PC-9 (cell line): ENCODE measurements at regions not wholly inside any gene's neighbourhood (a gene's known extent, or its start where the extent isn't known, plus 50 kb on each side); places are given as distances from the start of the nearest gene placed in this dataset.

Experiments
- BruUV-seq: library from RNA; stranded (reverse); fragments of 400-500 nt; replicated peaks from 2 replicates; lab custom pipeline; 2021; lab: Mats Ljungman, UMichigan
- CTCF ChIA-PET: fragments of 300-600 bp; sonication (Branson Sonifier 250); formaldehyde crosslinking; loops from one replicate; lab custom pipeline; 2022; ENCODE audit warnings: antibody characterized with exemption; lab: Charles Lee
- POLR2A ChIA-PET: fragments of 300-600 bp; sonication (Branson Sonifier 250); formaldehyde crosslinking; loops from one replicate; lab custom pipeline; 2022; ENCODE audit warnings: antibody characterized with exemption; ENCODE audit not compliant: unreplicated experiment; lab: Charles Lee
- DNase-seq, 2 experiments: peaks; one replicate each; pipeline versions ENCODE4 v3.0.0 to v3.0.0-alpha.2; 2015 to 2022; ENCODE audit warnings: mixed read lengths in 1 of 2
- H2AFZ ChIP-seq: fragments of 200-600 bp; sonication (generic); 2 replicates; pipeline ENCODE4 v1.8.1; 2017; ENCODE audit warnings: antibody characterized with exemption
- H3F3A ChIP-seq: fragments of 200-600 bp; sonication (generic); 2 replicates; pipeline ENCODE4 v1.8.1; 2017; ENCODE audit warnings: antibody characterized with exemption, mild to moderate bottlenecking, low read depth; ENCODE audit not compliant: insufficient read depth
- H3K27ac ChIP-seq: fragments of 200-600 bp; sonication (generic); 2 replicates; pipeline ENCODE4 v1.6.1; 2016; ENCODE audit warnings: mixed run types
- H3K27me3 ChIP-seq: fragments of 200-600 bp; sonication (generic); 2 replicates; pipeline ENCODE4 v1.6.1; 2016; ENCODE audit warnings: low read depth, mixed run types; ENCODE audit not compliant: insufficient read depth
- H3K36me3 ChIP-seq: fragments of 200-600 bp; sonication (generic); 2 replicates; pipeline ENCODE4 v1.6.1; 2016; ENCODE audit warnings: low read depth, mixed run types
- H3K4me1 ChIP-seq: fragments of 200-600 bp; sonication (generic); replicated peaks from 2 replicates; pipeline ENCODE4 v1.6.1; 2016; ENCODE audit warnings: mixed run types; ENCODE audit not compliant: insufficient read depth
- H3K4me2 ChIP-seq: fragments of 200-600 bp; sonication (generic); 2 replicates; pipeline ENCODE4 v1.6.1; 2017; ENCODE audit warnings: mixed run types
- H3K4me3 ChIP-seq: fragments of 200-600 bp; sonication (generic); 2 replicates; pipeline ENCODE4 v1.6.1; 2016; ENCODE audit warnings: mixed run types
- H3K79me2 ChIP-seq: fragments of 200-600 bp; sonication (generic); 2 replicates; pipeline ENCODE4 v1.6.1; 2017; ENCODE audit warnings: low read depth, mixed run types
- H3K9me2 ChIP-seq: fragments of 200-600 bp; sonication (generic); 2 replicates; pipeline ENCODE4 v1.8.1; 2017; ENCODE audit warnings: mild to moderate bottlenecking; ENCODE audit not compliant: insufficient read depth
- H3K9me3 ChIP-seq: fragments of 200-600 bp; sonication (generic); 2 replicates; pipeline ENCODE4 v1.8.1; 2016; ENCODE audit warnings: low read depth; ENCODE audit not compliant: insufficient read depth
- H4K20me1 ChIP-seq: fragments of 200-600 bp; sonication (generic); 2 replicates; pipeline ENCODE4 v1.8.1; 2017; ENCODE audit not compliant: insufficient read depth
- CTCF ChIP-seq: fragments of 200-600 bp; sonication (generic); conservative IDR thresholded peaks from 2 replicates; pipeline ENCODE4 v1.6.1; 2017; ENCODE audit warnings: mixed run types, antibody characterized with exemption, mild to moderate bottlenecking, moderate library complexity
- EZH2 ChIP-seq: fragments of 200-600 bp; sonication (generic); IDR thresholded peaks from 2 replicates; pipeline ENCODE4 v1.8.0; 2017; ENCODE audit warnings: antibody characterized with exemption, low read depth
- intact Hi-C: fragments of 100-400 bp; cut with micrococcal nuclease; formaldehyde crosslinking; loops from one replicate; pipeline ENCODE4 v1.10.0; 2022; ENCODE audit not compliant: unreplicated experiment

GRCh38 chr6:113288409-113288808 is 568.7 kb upstream of the MARCKS start:
- no TSS peak for BruUV-seq
- intact Hi-C loops: no loop called here

GRCh38 chr6:113289166-113289565 is 568.0 kb upstream of the MARCKS start:
- ChIA-PET POLR2A (no interaction called here), CTCF (no interaction called here)
- H3K4me1 ChIP-seq: no peaks in the 10 kb centered on the region
- H3K9me3 ChIP-seq: peaks cover 19% of the 10 kb centered on the region; the same call in 1 of the 2 replicates
- BruUV-seq: no TSS peak
- no peaks in the 10 kb centered on the region for H4K20me1 ChIP-seq
- TF ChIP-seq EZH2 (no peak), CTCF (no peak)
- H3K79me2 ChIP-seq: no peaks in the 10 kb centered on the region
- H3K27me3 ChIP-seq: no peaks in the 10 kb centered on the region
- no peaks in the 10 kb centered on the region for H3K36me3 ChIP-seq
- H3K4me3 ChIP-seq: no peak overlapping the region
- no peak overlapping the region for H3K4me2 ChIP-seq
- H2AFZ ChIP-seq: no peak overlapping the region
- no peak overlapping the region for H3K27ac ChIP-seq
- peaks cover 3% of the 10 kb centered on the region for H3K9me2 ChIP-seq
- DNase-seq: no peak
- intact Hi-C loops: no loop called here
- H3F3A ChIP-seq: no peaks in the 10 kb centered on the region

More at GRCh38 chr6:113288409-113288808, 568.7 kb upstream of the MARCKS start:
- no peak overlapping the region for H2AFZ ChIP-seq
- no peaks in the 10 kb centered on the region for H3K4me1 ChIP-seq
- no peaks in the 10 kb centered on the region for H3F3A ChIP-seq
- no peaks in the 10 kb centered on the region for H3K27me3 ChIP-seq
- peaks cover 19% of the 10 kb centered on the region; the same call in 1 of the 2 replicates for H3K9me3 ChIP-seq
- no peak overlapping the region for H3K27ac ChIP-seq
- H4K20me1 ChIP-seq: no peaks in the 10 kb centered on the region
- TF ChIP-seq EZH2 (no peak), CTCF (no peak)
- H3K9me2 ChIP-seq: peaks cover 4% of the 10 kb centered on the region; the same call in 1 of the 2 replicates
- H3K36me3 ChIP-seq: no peaks in the 10 kb centered on the region
- H3K4me3 ChIP-seq: no peak overlapping the region
- CTCF ChIA-PET: no interaction called here
- H3K4me2 ChIP-seq: no peak overlapping the region
- no peak for DNase-seq
- no peaks in the 10 kb centered on the region for H3K79me2 ChIP-seq
- POLR2A ChIA-PET: no interaction called here

DNA sequence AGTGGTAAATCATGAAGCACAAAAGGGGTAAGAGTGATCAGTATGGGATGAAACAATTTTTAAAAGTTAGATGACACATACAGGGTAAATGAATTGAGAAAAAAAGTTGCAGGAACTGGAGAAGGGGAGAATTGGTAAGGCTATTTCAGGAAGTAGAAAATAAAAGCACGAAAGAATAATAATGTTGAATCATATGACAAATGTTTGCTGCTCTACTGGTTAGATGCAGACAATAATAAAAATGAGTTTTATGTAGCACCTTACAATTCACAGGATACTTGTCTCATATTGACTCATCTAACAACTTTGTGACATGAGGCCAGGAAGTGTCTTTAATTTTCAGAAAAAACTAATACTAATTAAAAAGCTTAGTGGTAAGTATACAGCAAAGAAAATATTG is 566.5 kb upstream of the MARCKS start:
- peak overlapping the region; percentile 25; the same call in 1 of the 2 replicates for H2AFZ ChIP-seq
- no peak overlapping the region for H3K4me3 ChIP-seq
- no peak overlapping the region for H3K4me2 ChIP-seq
- no peaks in the 10 kb centered on the region for H4K20me1 ChIP-seq
- no peaks in the 10 kb centered on the region for H3K79me2 ChIP-seq
- H3F3A ChIP-seq: no peaks in the 10 kb centered on the region
- TF ChIP-seq EZH2 (no peak), CTCF (no peak)
- H3K9me3 ChIP-seq: peaks cover 17% of the 10 kb centered on the region; the same call in 1 of the 2 replicates
- no TSS peak for BruUV-seq
- no peak overlapping the region for H3K27ac ChIP-seq
- no peaks in the 10 kb centered on the region for H3K4me1 ChIP-seq
- no peaks in the 10 kb centered on the region for H3K27me3 ChIP-seq
- intact Hi-C loops: no loop called here
- H3K36me3 ChIP-seq: no peaks in the 10 kb centered on the region
- ChIA-PET CTCF (interaction anchor here (0.6 kb wide), 1 partner anchor 1128 kb away, joined by 3 read pairs; no protein-coding TSS in a partner anchor), POLR2A (no interaction called here)
- DNase-seq: no peak
- H3K9me2 ChIP-seq: no peaks in the 10 kb centered on the region; the same call in none of the 2 replicates
